Ovary (tissue), 3 donors: ENCODE measurements at regions not wholly inside any gene's neighbourhood (a gene's known extent, or its start where the extent isn't known, plus 50 kb on each side); places are given as distances from the start of the nearest gene placed in this dataset.

Experiments used
- EP300 ChIP-seq: sonication (generic); formaldehyde crosslinking; IDR thresholded peaks from one replicate; pipeline ENCODE4 v1.6.1; 2017; ENCODE audit warnings: antibody characterized with exemption
- POLR2A ChIP-seq: fragments of 450-650 bp; IDR thresholded peaks from one replicate; pipeline ENCODE4 v1.6.1; 2017; ENCODE audit warnings: antibody characterized with exemption, mild to moderate bottlenecking, moderate library complexity
- TF ChIP-seq, protein P1 (sequence below), 3 donors: fragments of 450-650 bp in 2 of 3; fragments of 200-600 bp in 1 of 3; IDR thresholded peaks; one replicate each; pipeline versions ENCODE4 v1.5.1 to v1.8.0; 2016 to 2022; ENCODE audit warnings: antibody characterized with exemption in 3 of 3, mild to moderate bottlenecking in 1 of 3
- donor health status: DM: no; HTN: no; CAD: no.

- TF ChIP-seq, protein P1, sequence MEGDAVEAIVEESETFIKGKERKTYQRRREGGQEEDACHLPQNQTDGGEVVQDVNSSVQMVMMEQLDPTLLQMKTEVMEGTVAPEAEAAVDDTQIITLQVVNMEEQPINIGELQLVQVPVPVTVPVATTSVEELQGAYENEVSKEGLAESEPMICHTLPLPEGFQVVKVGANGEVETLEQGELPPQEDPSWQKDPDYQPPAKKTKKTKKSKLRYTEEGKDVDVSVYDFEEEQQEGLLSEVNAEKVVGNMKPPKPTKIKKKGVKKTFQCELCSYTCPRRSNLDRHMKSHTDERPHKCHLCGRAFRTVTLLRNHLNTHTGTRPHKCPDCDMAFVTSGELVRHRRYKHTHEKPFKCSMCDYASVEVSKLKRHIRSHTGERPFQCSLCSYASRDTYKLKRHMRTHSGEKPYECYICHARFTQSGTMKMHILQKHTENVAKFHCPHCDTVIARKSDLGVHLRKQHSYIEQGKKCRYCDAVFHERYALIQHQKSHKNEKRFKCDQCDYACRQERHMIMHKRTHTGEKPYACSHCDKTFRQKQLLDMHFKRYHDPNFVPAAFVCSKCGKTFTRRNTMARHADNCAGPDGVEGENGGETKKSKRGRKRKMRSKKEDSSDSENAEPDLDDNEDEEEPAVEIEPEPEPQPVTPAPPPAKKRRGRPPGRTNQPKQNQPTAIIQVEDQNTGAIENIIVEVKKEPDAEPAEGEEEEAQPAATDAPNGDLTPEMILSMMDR (IDR thresholded peaks at IDR 0.05): no peak
- TF ChIP-seq POLR2A: no peak
- no peak for TF ChIP-seq EP300
Observed at GRCh38 chr1:194174528-194174927, 988.1 kb upstream of the B3GALT2 start.
